Left cardiac atrium (tissue), 4 donors: ENCODE measurements at regions not wholly inside any gene's neighbourhood (a gene's known extent, or its start where the extent isn't known, plus 50 kb on each side); places are given as distances from the start of the nearest gene placed in this dataset.
A peak's percentile ranks its signal among the peaks of the same experiment; 100 is the strongest.

Experiments used
- ATAC-seq, 2 donors: fragments of 200-7000 bp; cut with Tn5 transposase; one replicate each; pipeline ENCODE4 v1.9.1; 2020; ENCODE audit warnings: mild to moderate bottlenecking in 2 of 2, moderate library complexity in 2 of 2
- DNase-seq: peaks from one replicate; pipeline ENCODE4 v3.0.0-alpha.2; 2020
- intact Hi-C, 2 donors: fragments of 100-400 bp; cut with DNase I; formaldehyde crosslinking; loops; one replicate each; pipeline versions ENCODE4 v1.14.1 to v1.15.1; 2022 to 2023
- donor health status: DM: no; HTN: yes; CAD: no.
- donor health status: DM: no; HTN: yes; CAD: no; lungs with severe emphysema.
- donor health status: DM: yes; HTN: yes; CAD: no.
- donor health status: Dilated cardiomyopathy.

GRCh38 chr7:106169821-106170610, 57.9 kb upstream of the SYPL1 start:
- no peak for ATAC-seq
- DNase-seq: no peak
- intact Hi-C loops: no loop called here

GRCh38 chr7:106167439-106168136, 55.5 kb upstream of the SYPL1 start:
- peak in 1 of 2 donors; percentile 64 for ATAC-seq
- DNase-seq: no peak
- intact Hi-C loops: no loop called here

- DNase-seq: peak; percentile 29
- peak; percentile 74 to 79 for ATAC-seq
- intact Hi-C loops: no loop called here
These were observed 54.7 kb upstream of the SYPL1 start for GRCh38 chr7:106166651-106167342.

- ATAC-seq (peak; percentile 15 to 72), DNase-seq (no peak)
- intact Hi-C loops: no loop called here
These were observed 53.2 kb upstream of the SYPL1 start for GRCh38 chr7:106165337-106165736.

- intact Hi-C loops: no loop called here
- ATAC-seq (no peak), DNase-seq (no peak)
These were observed 51.1 kb upstream of the SYPL1 start for GRCh38 chr7:106163257-106163656.
